22Rv1 (cell line): ENCODE measurements at regions not wholly inside any gene's neighbourhood (a gene's known extent, or its start where the extent isn't known, plus 50 kb on each side); places are given as distances from the start of the nearest gene placed in this dataset.

ENCODE experiments used
- CTCF ChIP-seq: fragments of 450-650 bp; IDR thresholded peaks from 2 replicates; pipeline ENCODE4 v1.5.1; 2017; ENCODE audit warnings: mild to moderate bottlenecking
- ZFX ChIP-seq: fragments of 450-650 bp; IDR thresholded peaks from 2 replicates; pipeline ENCODE4 v1.6.1; 2017; ENCODE audit warnings: antibody characterized with exemption, borderline replicate concordance

GRCh38 chr10:130300608-130301020 is 164.4 kb downstream of the GLRX3 start:
- no peak for TF ChIP-seq CTCF
- TF ChIP-seq ZFX: no peak
